OCI-LY1 (cell line): ENCODE measurements at regions not wholly inside any gene's neighbourhood (a gene's known extent, or its start where the extent isn't known, plus 50 kb on each side); places are given as distances from the start of the nearest gene placed in this dataset.

Experiments used
- EZH2 ChIP-seq: fragments of 200-600 bp; sonication (generic), shearing (Covaris generic); IDR thresholded peaks from 2 replicates; pipeline ENCODE4 v1.8.0; 2017; ENCODE audit warnings: borderline replicate concordance, mixed run types, mild to moderate bottlenecking, antibody characterized with exemption, low read length, moderate library complexity, mixed read lengths
- TF ChIP-seq, protein P1 (sequence below): fragments of 200-600 bp; sonication (generic), shearing (Covaris generic); IDR thresholded peaks from 2 replicates; pipeline ENCODE4 v1.5.1; 2017; ENCODE audit warnings: mild to moderate bottlenecking, antibody characterized with exemption, low read length, moderate library complexity, mixed read lengths

DNA sequence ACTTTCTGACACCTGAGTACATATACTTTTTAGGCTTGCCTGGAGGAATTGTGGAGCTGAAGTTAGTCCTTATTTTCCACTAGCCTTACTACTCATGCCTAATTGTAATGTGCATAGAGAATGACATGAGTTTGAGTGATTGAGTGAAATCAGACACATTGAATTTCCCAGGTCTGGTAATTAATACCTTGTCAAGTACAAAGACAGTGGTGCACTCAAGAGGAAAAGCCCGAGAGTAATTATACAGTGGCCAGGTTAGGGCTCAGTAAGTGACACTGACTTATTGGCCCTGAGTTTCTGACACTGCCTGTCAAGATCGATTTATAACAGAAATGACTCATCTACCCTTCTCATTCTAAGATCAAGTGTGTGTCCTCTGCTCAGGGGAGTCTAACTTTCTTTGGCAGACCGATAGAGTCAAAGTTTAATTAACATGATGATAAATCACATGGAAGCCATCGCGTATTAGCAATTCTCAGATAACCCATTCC, 288.3 kb downstream of the TPBG start:
- TF ChIP-seq, protein P1, sequence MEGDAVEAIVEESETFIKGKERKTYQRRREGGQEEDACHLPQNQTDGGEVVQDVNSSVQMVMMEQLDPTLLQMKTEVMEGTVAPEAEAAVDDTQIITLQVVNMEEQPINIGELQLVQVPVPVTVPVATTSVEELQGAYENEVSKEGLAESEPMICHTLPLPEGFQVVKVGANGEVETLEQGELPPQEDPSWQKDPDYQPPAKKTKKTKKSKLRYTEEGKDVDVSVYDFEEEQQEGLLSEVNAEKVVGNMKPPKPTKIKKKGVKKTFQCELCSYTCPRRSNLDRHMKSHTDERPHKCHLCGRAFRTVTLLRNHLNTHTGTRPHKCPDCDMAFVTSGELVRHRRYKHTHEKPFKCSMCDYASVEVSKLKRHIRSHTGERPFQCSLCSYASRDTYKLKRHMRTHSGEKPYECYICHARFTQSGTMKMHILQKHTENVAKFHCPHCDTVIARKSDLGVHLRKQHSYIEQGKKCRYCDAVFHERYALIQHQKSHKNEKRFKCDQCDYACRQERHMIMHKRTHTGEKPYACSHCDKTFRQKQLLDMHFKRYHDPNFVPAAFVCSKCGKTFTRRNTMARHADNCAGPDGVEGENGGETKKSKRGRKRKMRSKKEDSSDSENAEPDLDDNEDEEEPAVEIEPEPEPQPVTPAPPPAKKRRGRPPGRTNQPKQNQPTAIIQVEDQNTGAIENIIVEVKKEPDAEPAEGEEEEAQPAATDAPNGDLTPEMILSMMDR = no peak
- TF ChIP-seq EZH2 = no peak
